CD14-positive monocyte (primary cell): ENCODE measurements at regions not wholly inside any gene's neighbourhood (a gene's known extent, or its start where the extent isn't known, plus 50 kb on each side); places are given as distances from the start of the nearest gene placed in this dataset.

Experiments used
- DNase-seq, 3 donors: peaks; one replicate each; pipeline ENCODE4 v3.0.0-alpha.2; 2011 to 2022
- H2AFZ ChIP-seq: 2 replicates; pipeline ENCODE4 v1.6.0; 2012; ENCODE audit warnings: mild to moderate bottlenecking, low read depth, low read length, inconsistent platforms; ENCODE audit not compliant: insufficient read depth, poor library complexity, severe bottlenecking
- H3K27ac ChIP-seq, 2 donors: 1 replicate in 1 of 2; 2 replicates in 1 of 2; pipeline ENCODE4 v1.5.1; 2012 to 2013; ENCODE audit warnings: low read length in 2 of 2, control low read depth in 1 of 2, inconsistent platforms in 1 of 2, low read depth in 1 of 2, mild to moderate bottlenecking in 1 of 2
- H3K27me3 ChIP-seq, 2 donors: one replicate each; pipeline versions ENCODE4 v1.6.0 to v1.6.1; 2011 to 2013; ENCODE audit warnings: low read length in 2 of 2; ENCODE audit not compliant: control insufficient read depth in 2 of 2, insufficient read depth in 2 of 2
- H3K36me3 ChIP-seq, 2 donors: replicated peaks in 1 of 2; 1 replicate in 1 of 2; 2 replicates in 1 of 2; pipeline versions ENCODE4 v1.5.1 to v1.6.1; 2012 to 2013; ENCODE audit warnings: low read length in 2 of 2, control low read depth in 1 of 2, inconsistent platforms in 1 of 2, mild to moderate bottlenecking in 1 of 2; ENCODE audit not compliant: insufficient read depth in 2 of 2, control insufficient read depth in 1 of 2
- H3K4me1 ChIP-seq, 2 donors: 1 replicate in 1 of 2; 2 replicates in 1 of 2; pipeline versions ENCODE4 v1.5.1 to v1.6.1; 2012 to 2013; ENCODE audit warnings: low read length in 2 of 2, control low read depth in 1 of 2, inconsistent platforms in 1 of 2, mild to moderate bottlenecking in 1 of 2, moderate library complexity in 1 of 2; ENCODE audit not compliant: insufficient read depth in 2 of 2, control insufficient read depth in 1 of 2
- H3K4me2 ChIP-seq: replicated peaks from 2 replicates; pipeline ENCODE3; 2012; ENCODE audit warnings: low read length, moderate library complexity, mild to moderate bottlenecking; ENCODE audit not compliant: poor library complexity, severe bottlenecking; ENCODE audit errors: extremely low read depth
- H3K4me3 ChIP-seq, 3 experiments: fragments of 200-600 bp in 1 of 3; sonication (generic) in 1 of 3; replicated peaks in 1 of 3; 1 replicate in 2 of 3; 2 replicates in 1 of 3; pipeline ENCODE4 v1.5.1; 2011 to 2013; ENCODE audit warnings: low read length in 3 of 3, mild to moderate bottlenecking in 3 of 3, control low read depth in 2 of 3, low read depth in 2 of 3, inconsistent platforms in 1 of 3, moderate library complexity in 1 of 3
- H3K79me2 ChIP-seq: 2 replicates; pipeline ENCODE4 v1.6.0; 2012; ENCODE audit warnings: mild to moderate bottlenecking, control low read depth, inconsistent platforms, low read length, moderate library complexity; ENCODE audit not compliant: insufficient read depth
- H3K9ac ChIP-seq: 2 replicates; pipeline ENCODE4 v1.6.0; 2017; ENCODE audit warnings: low read length, mild to moderate bottlenecking; ENCODE audit not compliant: insufficient read depth, poor library complexity, severe bottlenecking
- H3K9me3 ChIP-seq, 2 donors: replicated peaks in 1 of 2; 1 replicate in 1 of 2; 2 replicates in 1 of 2; pipeline versions ENCODE4 v1.5.1 to v1.6.1; 2012 to 2013; ENCODE audit warnings: low read length in 2 of 2, control low read depth in 1 of 2; ENCODE audit not compliant: control insufficient read depth in 1 of 2, insufficient read depth in 1 of 2
- H4K20me1 ChIP-seq: 2 replicates; pipeline ENCODE4 v1.6.0; 2012; ENCODE audit warnings: mild to moderate bottlenecking, low read length, control low read depth, moderate library complexity; ENCODE audit not compliant: insufficient read depth
- H3K27ac Mint-ChIP-seq, 7 donors: one replicate each; pipeline ENCODE4 v1.8.0; 2020; ENCODE audit warnings: mild to moderate bottlenecking in 7 of 7, mixed read lengths in 7 of 7, moderate library complexity in 6 of 7, inconsistent platforms in 2 of 7
- H3K27me3 Mint-ChIP-seq, 3 donors: one replicate each; pipeline ENCODE4 v1.8.0; 2021 to 2022; ENCODE audit warnings: low read depth in 3 of 3, mild to moderate bottlenecking in 3 of 3, mixed read lengths in 3 of 3, moderate library complexity in 3 of 3, inconsistent platforms in 1 of 3
- H3K36me3 Mint-ChIP-seq, 2 donors: one replicate each; pipeline ENCODE4 v1.8.0; 2020; ENCODE audit warnings: mixed read lengths in 2 of 2, inconsistent platforms in 1 of 2, mild to moderate bottlenecking in 1 of 2
- H3K4me1 Mint-ChIP-seq: one replicate; pipeline ENCODE4 v1.8.0; 2020; ENCODE audit warnings: mild to moderate bottlenecking, mixed read lengths
- H3K4me3 Mint-ChIP-seq, 2 donors: one replicate each; pipeline ENCODE4 v1.8.0; 2020; ENCODE audit warnings: mild to moderate bottlenecking in 2 of 2, mixed read lengths in 2 of 2, moderate library complexity in 1 of 2
- H3K9me3 Mint-ChIP-seq, 7 donors: one replicate each; pipeline ENCODE4 v1.8.0; 2020 to 2022; ENCODE audit warnings: mixed read lengths in 7 of 7, mild to moderate bottlenecking in 6 of 7, moderate library complexity in 6 of 7, inconsistent platforms in 2 of 7
- WGBS: methylation state at CpG from one replicate; pipeline ENCODE4 v1.1.5; 2013; ENCODE audit warnings: missing lambda C conversion rate; ENCODE audit not compliant: insufficient coverage; 5-methylcytosine and 5-hydroxymethylcytosine counted together
- intact Hi-C, 2 donors: fragments of 100-400 bp; cut with micrococcal nuclease; formaldehyde crosslinking; loops; one replicate each; pipeline versions ENCODE4 v1.15.0 to v1.15.1; 2023
- TF ChIP-seq, protein P1 (sequence below): fragments of 200-600 bp; IDR thresholded peaks from one replicate; pipeline ENCODE4 v1.8.0; 2022; ENCODE audit warnings: antibody characterized with exemption, mild to moderate bottlenecking

DNA sequence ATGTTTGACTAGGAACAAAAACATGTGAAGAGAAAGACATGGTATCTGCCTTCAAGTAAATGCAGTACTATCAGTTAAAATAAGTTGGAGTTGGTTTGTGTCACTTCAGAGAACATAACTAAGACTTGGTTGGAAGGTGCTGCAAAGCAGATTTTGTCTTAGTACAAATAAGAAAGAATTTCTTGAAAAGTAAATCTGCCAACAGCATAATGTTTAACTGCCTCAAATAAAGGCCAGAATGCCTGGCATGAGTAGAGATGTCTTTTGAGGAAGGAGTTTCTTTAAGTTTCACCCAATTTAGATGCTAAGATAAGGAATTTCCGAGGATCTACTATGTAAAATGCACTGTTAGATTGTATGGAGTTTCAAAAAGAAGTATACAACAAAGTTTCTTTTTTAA is 409.7 kb downstream of the PIK3C3 start:
- Histone ChIP-seq H3K4me3 (no peak overlapping the region), H3K4me1 (no peaks in the 10 kb centered on the region), H4K20me1 (no peaks in the 10 kb centered on the region), H3K27ac (no peak overlapping the region), H3K27me3 (no peaks in the 10 kb centered on the region), H2AFZ (no peak overlapping the region), H3K36me3 (no peaks in the 10 kb centered on the region), H3K4me2 (no peak overlapping the region), H3K79me2 (no peaks in the 10 kb centered on the region), H3K9ac (no peak overlapping the region), H3K9me3 (no peaks in the 10 kb centered on the region)
- Mint-ChIP-seq H3K4me3 (no peak overlapping the region), H3K27me3 (peaks cover 0 to 2% (median 0%) of the 10 kb centered on the region in 3 donors), H3K36me3 (no peaks in the 10 kb centered on the region), H3K9me3 (peaks cover 0 to 4% (median 2%) of the 10 kb centered on the region in 7 donors), H3K4me1 (no peaks in the 10 kb centered on the region), H3K27ac (no peak overlapping the region)
- DNase-seq, result no peak
- TF ChIP-seq, protein P1, sequence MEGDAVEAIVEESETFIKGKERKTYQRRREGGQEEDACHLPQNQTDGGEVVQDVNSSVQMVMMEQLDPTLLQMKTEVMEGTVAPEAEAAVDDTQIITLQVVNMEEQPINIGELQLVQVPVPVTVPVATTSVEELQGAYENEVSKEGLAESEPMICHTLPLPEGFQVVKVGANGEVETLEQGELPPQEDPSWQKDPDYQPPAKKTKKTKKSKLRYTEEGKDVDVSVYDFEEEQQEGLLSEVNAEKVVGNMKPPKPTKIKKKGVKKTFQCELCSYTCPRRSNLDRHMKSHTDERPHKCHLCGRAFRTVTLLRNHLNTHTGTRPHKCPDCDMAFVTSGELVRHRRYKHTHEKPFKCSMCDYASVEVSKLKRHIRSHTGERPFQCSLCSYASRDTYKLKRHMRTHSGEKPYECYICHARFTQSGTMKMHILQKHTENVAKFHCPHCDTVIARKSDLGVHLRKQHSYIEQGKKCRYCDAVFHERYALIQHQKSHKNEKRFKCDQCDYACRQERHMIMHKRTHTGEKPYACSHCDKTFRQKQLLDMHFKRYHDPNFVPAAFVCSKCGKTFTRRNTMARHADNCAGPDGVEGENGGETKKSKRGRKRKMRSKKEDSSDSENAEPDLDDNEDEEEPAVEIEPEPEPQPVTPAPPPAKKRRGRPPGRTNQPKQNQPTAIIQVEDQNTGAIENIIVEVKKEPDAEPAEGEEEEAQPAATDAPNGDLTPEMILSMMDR, result no peak
- intact Hi-C loops, result no loop called here
- whole genome bisulfite sequencing, result no CpG with 5 or more reads among the region's 1 CpG

DNA sequence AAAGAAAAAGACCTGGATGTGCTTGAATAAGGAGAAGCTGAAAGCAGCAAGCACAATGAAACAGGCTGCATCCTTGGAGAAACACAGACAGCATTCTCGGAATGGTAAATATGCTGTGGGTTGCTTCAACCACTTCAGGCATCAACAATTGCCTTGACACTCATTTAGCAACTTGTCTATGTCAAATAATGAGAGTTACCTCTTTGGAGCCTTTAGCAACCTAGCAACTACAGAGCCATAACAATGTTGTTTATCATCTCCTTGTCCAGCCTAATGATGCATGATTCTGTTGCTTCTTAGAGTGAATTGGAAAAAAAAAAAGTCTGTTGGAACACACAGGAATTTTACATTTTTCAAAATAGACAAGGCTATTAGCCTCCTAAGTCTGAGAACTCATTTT is 410.6 kb downstream of the PIK3C3 start:
- H3K27ac ChIP-seq, result no peak overlapping the region
- Mint-ChIP-seq H3K4me1 (no peaks in the 10 kb centered on the region), H3K9me3 (peaks cover 0 to 4% (median 2%) of the 10 kb centered on the region in 7 donors), H3K4me3 (no peak overlapping the region), H3K27me3 (peaks cover 0 to 2% (median 0%) of the 10 kb centered on the region in 3 donors), H3K36me3 (no peaks in the 10 kb centered on the region), H3K27ac (no peak overlapping the region)
- H4K20me1 ChIP-seq, result no peaks in the 10 kb centered on the region
- H3K4me3 ChIP-seq, result no peak overlapping the region
- TF ChIP-seq, protein P1, result no peak
- H3K79me2 ChIP-seq, result no peaks in the 10 kb centered on the region
- H3K4me1 ChIP-seq, result no peaks in the 10 kb centered on the region
- no peaks in the 10 kb centered on the region for H3K9me3 ChIP-seq
- H3K27me3 ChIP-seq, result no peaks in the 10 kb centered on the region
- H2AFZ ChIP-seq, result no peak overlapping the region
- H3K9ac ChIP-seq, result no peak overlapping the region
- WGBS, result 100% methylated on average over 1 of the region's 1 CpG
- DNase-seq, result no peak
- no peak overlapping the region for H3K4me2 ChIP-seq
- intact Hi-C loops, result no loop called here
- no peaks in the 10 kb centered on the region for H3K36me3 ChIP-seq
